Activated B cell treated with CpG ODN at 0.5 μM for 24 hours (primary cell): ENCODE measurements at regions not wholly inside any gene's neighbourhood (a gene's known extent, or its start where the extent isn't known, plus 50 kb on each side); places are given as distances from the start of the nearest gene placed in this dataset.
A peak's percentile ranks its signal among the peaks of the same experiment; 100 is the strongest.

Experiments
- ATAC-seq: fragments of 200-7000 bp; cut with Tn5 transposase; one replicate; pipeline ENCODE4 v1.10.0; 2021; ENCODE audit warnings: low read depth, mild to moderate bottlenecking, moderate library complexity
- CTCF ChIA-PET: fragments of 350-600 bp; sonication (Branson Sonifier 250); formaldehyde crosslinking; loops from one replicate; lab custom pipeline; 2021; ENCODE audit warnings: antibody characterized with exemption; lab: Charles Lee
- POLR2A ChIA-PET: fragments of 350-600 bp; sonication (Branson Sonifier 250); formaldehyde crosslinking; loops from one replicate; lab custom pipeline; 2021; ENCODE audit warnings: antibody characterized with exemption; lab: Charles Lee
- DNase-seq: peaks from one replicate; pipeline ENCODE4 v3.0.0; 2022
- H3K27ac Mint-ChIP-seq: one replicate; pipeline ENCODE4 v1.8.0; 2020; ENCODE audit warnings: mixed read lengths
- H3K27me3 Mint-ChIP-seq: one replicate; pipeline ENCODE4 v1.8.0; 2021; ENCODE audit warnings: mixed read lengths
- H3K36me3 Mint-ChIP-seq: one replicate; pipeline ENCODE4 v1.8.0; 2021; ENCODE audit warnings: low read depth, mixed read lengths
- H3K4me1 Mint-ChIP-seq: one replicate; pipeline ENCODE4 v1.8.0; 2021; ENCODE audit warnings: mixed read lengths
- H3K4me3 Mint-ChIP-seq: one replicate; pipeline ENCODE4 v1.8.0; 2020; ENCODE audit warnings: mild to moderate bottlenecking, mixed read lengths
- H3K9me3 Mint-ChIP-seq: one replicate; pipeline ENCODE4 v1.8.0; 2020; ENCODE audit warnings: mixed read lengths
- CTCF ChIP-seq: fragments of 200-600 bp; IDR thresholded peaks from one replicate; pipeline ENCODE4 v1.8.0; 2022; ENCODE audit warnings: antibody characterized with exemption, mild to moderate bottlenecking
- intact Hi-C: fragments of 100-400 bp; cut with micrococcal nuclease; formaldehyde crosslinking; loops from one replicate; pipeline ENCODE4 v1.15.1; 2024

- Mint-ChIP-seq H3K4me3 (no peak overlapping the region), H3K27ac (no peak overlapping the region), H3K4me1 (peaks cover 17% of the 10 kb centered on the region), H3K27me3 (peaks cover 17% of the 10 kb centered on the region), H3K36me3 (no peaks in the 10 kb centered on the region), H3K9me3 (no peaks in the 10 kb centered on the region)
- ATAC-seq: no peak
- intact Hi-C loops: no loop called here
- ChIA-PET CTCF (no interaction called here), POLR2A (no interaction called here)
- no peak for DNase-seq
- TF ChIP-seq CTCF: no peak
These were observed 54.2 kb upstream of the FRMD4A start for GRCh38 chr10:14384915-14385314.

- no peak overlapping the region for H3K4me3 Mint-ChIP-seq
- intact Hi-C loops: no loop called here
- peaks cover 17% of the 10 kb centered on the region for H3K4me1 Mint-ChIP-seq
- no peaks in the 10 kb centered on the region for H3K9me3 Mint-ChIP-seq
- H3K36me3 Mint-ChIP-seq: no peaks in the 10 kb centered on the region
- no peak for TF ChIP-seq CTCF
- ChIA-PET POLR2A (no interaction called here), CTCF (no interaction called here)
- ATAC-seq (no peak), DNase-seq (no peak)
- H3K27me3 Mint-ChIP-seq: peaks cover 19% of the 10 kb centered on the region
- no peak overlapping the region for H3K27ac Mint-ChIP-seq
These were observed 53.5 kb upstream of the FRMD4A start for GRCh38 chr10:14384116-14384730.

GRCh38 chr10:14383266-14383665 lies 52.5 kb upstream of the FRMD4A start:
- Mint-ChIP-seq H3K27me3 (peaks cover 17% of the 10 kb centered on the region), H3K4me1 (peaks cover 17% of the 10 kb centered on the region), H3K36me3 (no peaks in the 10 kb centered on the region), H3K27ac (no peak overlapping the region), H3K4me3 (no peak overlapping the region), H3K9me3 (no peaks in the 10 kb centered on the region)
- ATAC-seq (no peak), DNase-seq (no peak)
- ChIA-PET POLR2A (no interaction called here), CTCF (no interaction called here)
- no peak for TF ChIP-seq CTCF
- intact Hi-C loops: no loop called here

- Mint-ChIP-seq H3K27ac (no peak overlapping the region), H3K4me3 (no peak overlapping the region), H3K9me3 (no peaks in the 10 kb centered on the region), H3K36me3 (no peaks in the 10 kb centered on the region), H3K4me1 (peaks cover 17% of the 10 kb centered on the region), H3K27me3 (peaks cover 16% of the 10 kb centered on the region)
- intact Hi-C loops: no loop called here
- TF ChIP-seq CTCF: no peak
- ChIA-PET CTCF (no interaction called here), POLR2A (no interaction called here)
- DNase-seq (no peak), ATAC-seq (no peak)
These were observed 51.8 kb upstream of the FRMD4A start for GRCh38 chr10:14382531-14382930.

GRCh38 chr10:14382022-14382421 lies 51.3 kb upstream of the FRMD4A start:
- Mint-ChIP-seq H3K4me3 (no peak overlapping the region), H3K9me3 (no peaks in the 10 kb centered on the region), H3K36me3 (no peaks in the 10 kb centered on the region), H3K4me1 (peaks cover 17% of the 10 kb centered on the region), H3K27me3 (peaks cover 18% of the 10 kb centered on the region), H3K27ac (no peak overlapping the region)
- DNase-seq (no peak), ATAC-seq (peak; percentile 58)
- POLR2A ChIA-PET: no interaction called here
- intact Hi-C loops: no loop called here
- TF ChIP-seq CTCF: no peak
- CTCF ChIA-PET: no interaction called here
